ENCODE measurements at regions not wholly inside any gene's neighbourhood (a gene's known extent, or its start where the extent isn't known, plus 50 kb on each side); places are given as distances from the start of the nearest gene placed in this dataset.

GRCh38 chr5:35357973-35358372 is 127.7 kb upstream of the PRLR start:
- no peaks in the 10 kb centered on the region for H3K9me3 ChIP-seq (ENCODE audit: low read length)
- no peak overlapping the region for H3K9ac ChIP-seq (ENCODE audit: low read length)
- no peak overlapping the region for H3K27ac ChIP-seq (ENCODE audit: low read depth, low read length)
- H3K36me3 ChIP-seq (ENCODE audit: insufficient read depth, low read length), result no peaks in the 10 kb centered on the region
- H3K4me1 ChIP-seq (ENCODE audit: insufficient read depth, low read length), result no peaks in the 10 kb centered on the region
- no peak overlapping the region for H3K4me3 ChIP-seq (ENCODE audit: low read depth in 1 of 2, low read length in 2 of 2)
- no peaks in the 10 kb centered on the region for H3K27me3 ChIP-seq (ENCODE audit: control insufficient read depth in 1 of 2, insufficient read depth in 2 of 2, low read length in 2 of 2)

- H3K9ac ChIP-seq (ENCODE audit: low read length), result no peak overlapping the region
- no peak overlapping the region for H3K4me3 ChIP-seq (ENCODE audit: low read depth in 1 of 2, low read length in 2 of 2)
Observed at GRCh38 chr5:35356725-35357124, 126.4 kb upstream of the PRLR start.

GRCh38 chr5:35354751-35355150 is 124.5 kb upstream of the PRLR start:
- no peak overlapping the region for H3K27ac ChIP-seq (ENCODE audit: low read depth, low read length)

More at GRCh38 chr5:35356725-35357124, 126.4 kb upstream of the PRLR start:
- no peaks in the 10 kb centered on the region for H3K4me1 ChIP-seq (ENCODE audit: insufficient read depth, low read length)
- H3K9me3 ChIP-seq (ENCODE audit: low read length), result no peaks in the 10 kb centered on the region
- H3K27me3 ChIP-seq (ENCODE audit: control insufficient read depth in 1 of 2, insufficient read depth in 2 of 2, low read length in 2 of 2), result no peaks in the 10 kb centered on the region
- no peak overlapping the region for H3K27ac ChIP-seq (ENCODE audit: low read depth, low read length)
- no peaks in the 10 kb centered on the region for H3K36me3 ChIP-seq (ENCODE audit: insufficient read depth, low read length)

GRCh38 chr5:35345222-35345621 is 114.9 kb upstream of the PRLR start:
- no peaks in the 10 kb centered on the region for H3K4me1 ChIP-seq (ENCODE audit: insufficient read depth, low read length)
- no peaks in the 10 kb centered on the region for H3K36me3 ChIP-seq (ENCODE audit: insufficient read depth, low read length)
- H3K9me3 ChIP-seq (ENCODE audit: low read length), result no peaks in the 10 kb centered on the region
- H3K4me3 ChIP-seq (ENCODE audit: low read depth in 1 of 2, low read length in 2 of 2), result no peak overlapping the region
- H3K9ac ChIP-seq (ENCODE audit: low read length), result no peak overlapping the region
- H3K27me3 ChIP-seq (ENCODE audit: control insufficient read depth in 1 of 2, insufficient read depth in 2 of 2, low read length in 2 of 2), result no peaks in the 10 kb centered on the region
- H3K27ac ChIP-seq (ENCODE audit: low read depth, low read length), result no peak overlapping the region

More at GRCh38 chr5:35354751-35355150, 124.5 kb upstream of the PRLR start:
- H3K27me3 ChIP-seq (ENCODE audit: control insufficient read depth in 1 of 2, insufficient read depth in 2 of 2, low read length in 2 of 2), result no peaks in the 10 kb centered on the region
- no peaks in the 10 kb centered on the region for H3K36me3 ChIP-seq (ENCODE audit: insufficient read depth, low read length)
- no peak overlapping the region for H3K4me3 ChIP-seq (ENCODE audit: low read depth in 1 of 2, low read length in 2 of 2)
- no peaks in the 10 kb centered on the region for H3K9me3 ChIP-seq (ENCODE audit: low read length)
- no peak overlapping the region for H3K9ac ChIP-seq (ENCODE audit: low read length)
- no peaks in the 10 kb centered on the region for H3K4me1 ChIP-seq (ENCODE audit: insufficient read depth, low read length)

GRCh38 chr5:35342664-35343063 is 112.4 kb upstream of the PRLR start:
- H3K27me3 ChIP-seq (ENCODE audit: control insufficient read depth in 1 of 2, insufficient read depth in 2 of 2, low read length in 2 of 2), result no peaks in the 10 kb centered on the region
- H3K36me3 ChIP-seq (ENCODE audit: insufficient read depth, low read length), result no peaks in the 10 kb centered on the region
- H3K4me1 ChIP-seq (ENCODE audit: insufficient read depth, low read length), result no peaks in the 10 kb centered on the region
- H3K9me3 ChIP-seq (ENCODE audit: low read length), result no peaks in the 10 kb centered on the region
- no peak overlapping the region for H3K4me3 ChIP-seq (ENCODE audit: low read depth in 1 of 2, low read length in 2 of 2)
- no peak overlapping the region for H3K9ac ChIP-seq (ENCODE audit: low read length)
- H3K27ac ChIP-seq (ENCODE audit: low read depth, low read length), result no peak overlapping the region

GRCh38 chr5:35341189-35341588 is 110.9 kb upstream of the PRLR start:
- no peak overlapping the region for H3K4me3 ChIP-seq (ENCODE audit: low read depth in 1 of 2, low read length in 2 of 2)
- H3K36me3 ChIP-seq (ENCODE audit: insufficient read depth, low read length), result no peaks in the 10 kb centered on the region
- no peaks in the 10 kb centered on the region for H3K9me3 ChIP-seq (ENCODE audit: low read length)
- H3K4me1 ChIP-seq (ENCODE audit: insufficient read depth, low read length), result no peaks in the 10 kb centered on the region
- H3K9ac ChIP-seq (ENCODE audit: low read length), result no peak overlapping the region
- H3K27ac ChIP-seq (ENCODE audit: low read depth, low read length), result no peak overlapping the region
- no peaks in the 10 kb centered on the region for H3K27me3 ChIP-seq (ENCODE audit: control insufficient read depth in 1 of 2, insufficient read depth in 2 of 2, low read length in 2 of 2)

GRCh38 chr5:35339616-35340100 is 109.4 kb upstream of the PRLR start:
- no peaks in the 10 kb centered on the region for H3K9me3 ChIP-seq (ENCODE audit: low read length)
- no peak overlapping the region for H3K27ac ChIP-seq (ENCODE audit: low read depth, low read length)
- H3K4me3 ChIP-seq (ENCODE audit: low read depth in 1 of 2, low read length in 2 of 2), result no peak overlapping the region
- H3K36me3 ChIP-seq (ENCODE audit: insufficient read depth, low read length), result no peaks in the 10 kb centered on the region
- H3K27me3 ChIP-seq (ENCODE audit: control insufficient read depth in 1 of 2, insufficient read depth in 2 of 2, low read length in 2 of 2), result no peaks in the 10 kb centered on the region
- no peaks in the 10 kb centered on the region for H3K4me1 ChIP-seq (ENCODE audit: insufficient read depth, low read length)
- no peak overlapping the region for H3K9ac ChIP-seq (ENCODE audit: low read length)

- Histone ChIP-seq H3K27ac (ENCODE audit: low read depth, low read length) (no peak overlapping the region), H3K27me3 (ENCODE audit: control insufficient read depth in 1 of 2, insufficient read depth in 2 of 2, low read length in 2 of 2) (no peaks in the 10 kb centered on the region), H3K4me1 (ENCODE audit: insufficient read depth, low read length) (no peaks in the 10 kb centered on the region), H3K4me3 (ENCODE audit: low read depth in 1 of 2, low read length in 2 of 2) (no peak overlapping the region), H3K9ac (ENCODE audit: low read length) (no peak overlapping the region), H3K36me3 (ENCODE audit: insufficient read depth, low read length) (no peaks in the 10 kb centered on the region), H3K9me3 (ENCODE audit: low read length) (no peaks in the 10 kb centered on the region)
Observed at GRCh38 chr5:35339006-35339405, 108.7 kb upstream of the PRLR start.

- H3K27ac ChIP-seq (ENCODE audit: low read depth, low read length), result no peak overlapping the region
- H3K9ac ChIP-seq (ENCODE audit: low read length), result no peak overlapping the region
- no peaks in the 10 kb centered on the region for H3K36me3 ChIP-seq (ENCODE audit: insufficient read depth, low read length)
- H3K4me3 ChIP-seq (ENCODE audit: low read depth in 1 of 2, low read length in 2 of 2), result no peak overlapping the region
- no peaks in the 10 kb centered on the region for H3K4me1 ChIP-seq (ENCODE audit: insufficient read depth, low read length)
- H3K27me3 ChIP-seq (ENCODE audit: control insufficient read depth in 1 of 2, insufficient read depth in 2 of 2, low read length in 2 of 2), result no peaks in the 10 kb centered on the region
- H3K9me3 ChIP-seq (ENCODE audit: low read length), result no peaks in the 10 kb centered on the region
Observed at GRCh38 chr5:35338157-35338453, 107.8 kb upstream of the PRLR start.

GRCh38 chr5:35337340-35338156 is 107.3 kb upstream of the PRLR start:
- Histone ChIP-seq H3K4me1 (ENCODE audit: insufficient read depth, low read length) (no peaks in the 10 kb centered on the region), H3K36me3 (ENCODE audit: insufficient read depth, low read length) (no peaks in the 10 kb centered on the region), H3K27ac (ENCODE audit: low read depth, low read length) (no peak overlapping the region), H3K9ac (ENCODE audit: low read length) (no peak overlapping the region), H3K9me3 (ENCODE audit: low read length) (no peaks in the 10 kb centered on the region), H3K27me3 (ENCODE audit: control insufficient read depth in 1 of 2, insufficient read depth in 2 of 2, low read length in 2 of 2) (no peaks in the 10 kb centered on the region), H3K4me3 (ENCODE audit: low read depth in 1 of 2, low read length in 2 of 2) (no peak overlapping the region)

- Histone ChIP-seq H3K4me1 (ENCODE audit: insufficient read depth, low read length) (no peaks in the 10 kb centered on the region), H3K9ac (ENCODE audit: low read length) (no peak overlapping the region), H3K9me3 (ENCODE audit: low read length) (no peaks in the 10 kb centered on the region), H3K27ac (ENCODE audit: low read depth, low read length) (no peak overlapping the region), H3K36me3 (ENCODE audit: insufficient read depth, low read length) (no peaks in the 10 kb centered on the region), H3K4me3 (ENCODE audit: low read depth in 1 of 2, low read length in 2 of 2) (no peak overlapping the region), H3K27me3 (ENCODE audit: control insufficient read depth in 1 of 2, insufficient read depth in 2 of 2, low read length in 2 of 2) (no peaks in the 10 kb centered on the region)
Observed at GRCh38 chr5:35336230-35336629, 105.9 kb upstream of the PRLR start.

GRCh38 chr5:35335752-35336151 is 105.5 kb upstream of the PRLR start:
- Histone ChIP-seq H3K27me3 (ENCODE audit: control insufficient read depth in 1 of 2, insufficient read depth in 2 of 2, low read length in 2 of 2) (no peaks in the 10 kb centered on the region), H3K36me3 (ENCODE audit: insufficient read depth, low read length) (no peaks in the 10 kb centered on the region), H3K9ac (ENCODE audit: low read length) (no peak overlapping the region), H3K4me1 (ENCODE audit: insufficient read depth, low read length) (no peaks in the 10 kb centered on the region), H3K4me3 (ENCODE audit: low read depth in 1 of 2, low read length in 2 of 2) (no peak overlapping the region), H3K27ac (ENCODE audit: low read depth, low read length) (no peak overlapping the region), H3K9me3 (ENCODE audit: low read length) (no peaks in the 10 kb centered on the region)

Data from muscle layer of colon (tissue), 2 donors.